ENCODE measurements at regions not wholly inside any gene's neighbourhood (a gene's known extent, or its start where the extent isn't known, plus 50 kb on each side); places are given as distances from the start of the nearest gene placed in this dataset.
"Not testable (repeated sequence)": the region's sequence is repeated elsewhere in the genome, so short reads cannot be mapped to it uniquely, and the experiment has no call there.

DNA sequence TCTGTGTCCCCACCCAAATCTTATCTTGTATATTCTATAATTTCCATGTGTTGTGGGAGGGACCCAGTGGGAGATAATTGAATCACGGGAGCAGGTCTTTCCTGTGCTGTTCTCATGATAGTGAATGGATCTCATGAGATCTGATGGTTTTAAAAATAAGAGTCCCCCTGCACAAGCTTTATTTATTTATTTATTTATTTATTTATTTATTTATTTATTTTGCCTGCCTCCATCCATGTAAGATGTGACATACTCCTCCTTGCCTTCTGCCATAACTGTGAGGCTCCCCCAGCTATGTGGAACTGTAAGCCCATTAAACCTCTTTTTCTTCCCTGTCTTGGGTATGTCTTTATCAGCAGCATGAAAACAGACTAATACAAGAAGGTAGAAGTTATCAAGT, 579.1 kb upstream of the GRM3 start:
- TF ChIP-seq CTCF, POLR2AphosphoS5, POLR2A (IDR thresholded peaks at IDR 0.05): not testable (repeated sequence)
